ENCODE measurements at regions not wholly inside any gene's neighbourhood (a gene's known extent, or its start where the extent isn't known, plus 50 kb on each side); places are given as distances from the start of the nearest gene placed in this dataset.

- TF ChIP-seq CEBPB (IDR thresholded peaks at IDR 0.05) (no peak), TCF12 (IDR thresholded peaks at IDR 0.05; ENCODE audit: low read depth) (no peak)
These were observed 93.5 kb upstream of the ETV6 start for GRCh38 chr12:11555743-11556625.

All from Ishikawa (cell line).